WTC11 (cell line): ENCODE measurements at regions not wholly inside any gene's neighbourhood (a gene's known extent, or its start where the extent isn't known, plus 50 kb on each side); places are given as distances from the start of the nearest gene placed in this dataset.

Experiments used
- ATAC-seq: fragments of 200-7000 bp; cut with Tn5 transposase; 2 replicates; pipeline ENCODE4 v1.10.0; 2021; ENCODE audit warnings: mild to moderate bottlenecking, moderate library complexity
- CTCF ChIA-PET: fragments of 300-600 bp; sonication (Branson Sonifier 250); formaldehyde crosslinking; loops from one replicate; lab custom pipeline; 2021; ENCODE audit warnings: antibody characterized with exemption; lab: Charles Lee
- POLR2A ChIA-PET: fragments of 350-600 bp; sonication (Branson Sonifier 250); formaldehyde crosslinking; loops from one replicate; lab custom pipeline; 2021; ENCODE audit warnings: antibody characterized with exemption; lab: Charles Lee
- DNase-seq: peaks from one replicate; pipeline ENCODE4 v3.0.0; 2021; ENCODE audit warnings: low spot score
- H3K27ac Mint-ChIP-seq: 2 replicates; pipeline ENCODE4 v1.8.0; 2021; ENCODE audit warnings: mixed read lengths
- H3K27me3 Mint-ChIP-seq: 2 replicates; pipeline ENCODE4 v1.8.0; 2021; ENCODE audit warnings: low read depth, mild to moderate bottlenecking, moderate library complexity, mixed read lengths
- H3K36me3 Mint-ChIP-seq: 2 replicates; pipeline ENCODE4 v1.8.0; 2021; ENCODE audit warnings: mixed read lengths
- H3K4me1 Mint-ChIP-seq: 2 replicates; pipeline ENCODE4 v1.8.0; 2022; ENCODE audit warnings: mixed read lengths
- H3K4me3 Mint-ChIP-seq: 2 replicates; pipeline ENCODE4 v1.8.0; 2021; ENCODE audit warnings: mild to moderate bottlenecking, moderate library complexity, mixed read lengths
- H3K9me3 Mint-ChIP-seq: 2 replicates; pipeline ENCODE4 v1.8.0; 2021; ENCODE audit warnings: mixed read lengths
- AFF4 ChIP-seq: sonication (generic); formaldehyde crosslinking; IDR thresholded peaks from 2 replicates; pipeline ENCODE4 v1.8.1; 2023; ENCODE audit warnings: mild to moderate bottlenecking, missing genetic modification reagents, borderline replicate concordance
- ATF3 ChIP-seq: sonication (generic); formaldehyde crosslinking; conservative IDR thresholded peaks from 2 replicates; pipeline ENCODE4 v1.8.1; 2022; ENCODE audit warnings: mild to moderate bottlenecking, missing genetic modification reagents
- CREB1 ChIP-seq: sonication (generic); formaldehyde crosslinking; IDR thresholded peaks from 2 replicates; pipeline ENCODE4 v1.8.0; 2023; ENCODE audit warnings: mild to moderate bottlenecking, missing genetic modification reagents
- E2F4 ChIP-seq: sonication (generic); formaldehyde crosslinking; IDR thresholded peaks from 2 replicates; pipeline ENCODE4 v1.8.1; 2022; ENCODE audit warnings: low read depth, mild to moderate bottlenecking, moderate library complexity, missing genetic modification reagents, borderline replicate concordance
- EMX1 ChIP-seq: fragments of 250-450 bp; sonication (Bioruptor Pico); IDR thresholded peaks from 2 replicates; pipeline ENCODE4 v1.8.0; 2021; ENCODE audit warnings: mild to moderate bottlenecking
- ESRRA ChIP-seq: sonication (generic); formaldehyde crosslinking; IDR thresholded peaks from 2 replicates; pipeline ENCODE4 v1.8.1; 2022; ENCODE audit warnings: mild to moderate bottlenecking, missing genetic modification reagents, borderline replicate concordance
- FOXJ3 ChIP-seq: sonication (generic); formaldehyde crosslinking; IDR thresholded peaks from 2 replicates; pipeline ENCODE4 v1.9.0; 2021; ENCODE audit warnings: missing genetic modification reagents, mild to moderate bottlenecking, borderline replicate concordance
- FOXK1 ChIP-seq: sonication (generic); formaldehyde crosslinking; IDR thresholded peaks from 2 replicates; pipeline ENCODE4 v1.8.0; 2022; ENCODE audit warnings: mild to moderate bottlenecking, moderate library complexity, missing genetic modification reagents
- FOXP4 ChIP-seq: sonication (generic); formaldehyde crosslinking; IDR thresholded peaks from 2 replicates; pipeline ENCODE4 v1.8.0; 2022; ENCODE audit warnings: mild to moderate bottlenecking, missing genetic modification reagents
- JAZF1 ChIP-seq: fragments of 250-450 bp; sonication (Bioruptor Pico); IDR thresholded peaks from 2 replicates; pipeline ENCODE4 v1.9.0; 2021; ENCODE audit warnings: moderate library complexity, mild to moderate bottlenecking, inconsistent platforms
- NFYB ChIP-seq: sonication (generic); formaldehyde crosslinking; conservative IDR thresholded peaks from 2 replicates; pipeline ENCODE4 v1.8.0; 2022; ENCODE audit warnings: low read depth, missing genetic modification reagents
- OVOL2 ChIP-seq: fragments of 250-450 bp; sonication (Bioruptor Pico); IDR thresholded peaks from 2 replicates; pipeline ENCODE4 v1.9.0; 2021; ENCODE audit warnings: mild to moderate bottlenecking, borderline replicate concordance
- PREB ChIP-seq: sonication (generic); formaldehyde crosslinking; IDR thresholded peaks from 2 replicates; pipeline ENCODE4 v1.8.1; 2022; ENCODE audit warnings: mild to moderate bottlenecking, missing genetic modification reagents, moderate library complexity, borderline replicate concordance
- SMAD3 ChIP-seq: sonication (generic); formaldehyde crosslinking; IDR thresholded peaks from 2 replicates; pipeline ENCODE4 v1.8.0; 2022; ENCODE audit warnings: missing genetic modification reagents, mild to moderate bottlenecking, borderline replicate concordance
- SMAD4 ChIP-seq: sonication (generic); formaldehyde crosslinking; IDR thresholded peaks from 2 replicates; pipeline ENCODE4 v1.8.0; 2022; ENCODE audit warnings: mild to moderate bottlenecking, missing genetic modification reagents
- SOX15 ChIP-seq: fragments of 250-450 bp; sonication (Bioruptor Pico); IDR thresholded peaks from 2 replicates; pipeline ENCODE4 v1.9.0; 2021; ENCODE audit warnings: mild to moderate bottlenecking
- ZNF121 ChIP-seq: sonication (generic); formaldehyde crosslinking; IDR thresholded peaks from 2 replicates; pipeline ENCODE4 v1.8.0; 2023; ENCODE audit warnings: missing genetic modification reagents
- ZNF219 ChIP-seq: sonication (generic); formaldehyde crosslinking; IDR thresholded peaks from 2 replicates; pipeline ENCODE4 v1.8.0; 2023; ENCODE audit warnings: missing genetic modification reagents, mild to moderate bottlenecking, borderline replicate concordance
- ZNF281 ChIP-seq: sonication (generic); formaldehyde crosslinking; IDR thresholded peaks from 2 replicates; pipeline ENCODE4 v1.8.0; 2023; ENCODE audit warnings: mild to moderate bottlenecking, missing genetic modification reagents
- ZNF423 ChIP-seq: fragments of 250-450 bp; sonication (Bioruptor Pico); IDR thresholded peaks from 2 replicates; pipeline ENCODE4 v2.1.2; 2022; ENCODE audit warnings: mild to moderate bottlenecking, moderate library complexity
- ZNF671 ChIP-seq: fragments of 250-450 bp; sonication (Bioruptor Pico); IDR thresholded peaks from 2 replicates; pipeline ENCODE4 v1.8.0; 2021; ENCODE audit warnings: mild to moderate bottlenecking

- Mint-ChIP-seq H3K4me1 (peaks cover 7% of the 10 kb centered on the region; the same call in 1 of the 2 replicates), H3K4me3 (no peak overlapping the region), H3K27me3 (no peaks in the 10 kb centered on the region), H3K9me3 (no peaks in the 10 kb centered on the region), H3K36me3 (no peaks in the 10 kb centered on the region), H3K27ac (no peak overlapping the region)
- ATAC-seq (no peak), DNase-seq (no peak)
- ChIA-PET CTCF (no interaction called here), POLR2A (no interaction called here)
- no peak for TF ChIP-seq OVOL2 (CRISPR knock-in tag)
- no peak for TF ChIP-seq ZNF423 (CRISPR knock-in tag)
- no peak for TF ChIP-seq SMAD3 (CRISPR knock-in tag)
Measured at GRCh38 chr2:58904095-58904494, 663.0 kb upstream of the FANCL start.

GRCh38 chr2:58903427-58903826 lies 662.3 kb upstream of the FANCL start:
- no peak for DNase-seq
- Mint-ChIP-seq H3K36me3 (no peaks in the 10 kb centered on the region), H3K27ac (no peak overlapping the region), H3K27me3 (no peaks in the 10 kb centered on the region), H3K9me3 (no peaks in the 10 kb centered on the region), H3K4me1 (peaks cover 7% of the 10 kb centered on the region; the same call in 1 of the 2 replicates), H3K4me3 (no peak overlapping the region)
- ChIA-PET POLR2A (no interaction called here), CTCF (no interaction called here)
- no peak for ATAC-seq
- TF ChIP-seq SMAD4 (CRISPR knock-in tag) = no peak
- no peak for TF ChIP-seq ATF3
- no peak for TF ChIP-seq NFYB (CRISPR knock-in tag)
- no peak for TF ChIP-seq CREB1
- TF ChIP-seq ZNF121 (CRISPR knock-in tag) = no peak
- TF ChIP-seq AFF4 = no peak
- TF ChIP-seq SMAD3 (CRISPR knock-in tag) = no peak
- TF ChIP-seq EMX1 (CRISPR knock-in tag) = no peak
- TF ChIP-seq SOX15 (CRISPR knock-in tag) = no peak
- no peak for TF ChIP-seq FOXJ3 (CRISPR knock-in tag)

- no peaks in the 10 kb centered on the region for H3K27me3 Mint-ChIP-seq
- H3K36me3 Mint-ChIP-seq = no peaks in the 10 kb centered on the region
- no peaks in the 10 kb centered on the region for H3K9me3 Mint-ChIP-seq
- no peaks in the 10 kb centered on the region for H3K4me1 Mint-ChIP-seq
- ChIA-PET CTCF (no interaction called here), POLR2A (no interaction called here)
- no peak overlapping the region for H3K27ac Mint-ChIP-seq
- ATAC-seq = no peak
- H3K4me3 Mint-ChIP-seq = no peak overlapping the region
- no peak for DNase-seq
- TF ChIP-seq ZNF671 (CRISPR knock-in tag) (no peak), ZNF219 (no peak), E2F4 (CRISPR knock-in tag) (no peak), ZNF281 (no peak), JAZF1 (CRISPR knock-in tag) (no peak), FOXP4 (CRISPR knock-in tag) (no peak), SOX15 (CRISPR knock-in tag) (no peak), PREB (CRISPR knock-in tag) (no peak), ESRRA (CRISPR knock-in tag) (no peak), FOXK1 (no peak)
Measured at GRCh38 chr2:58900246-58901027, 659.3 kb upstream of the FANCL start.
